Testis (tissue), 2 donors: ENCODE measurements at regions not wholly inside any gene's neighbourhood (a gene's known extent, or its start where the extent isn't known, plus 50 kb on each side); places are given as distances from the start of the nearest gene placed in this dataset.

Experiments
- POLR2A ChIP-seq: fragments of 450-650 bp; IDR thresholded peaks from one replicate; pipeline ENCODE4 v1.6.1; 2017; ENCODE audit warnings: antibody characterized with exemption, mild to moderate bottlenecking, moderate library complexity
- TF ChIP-seq, protein P1 (sequence below), 3 experiments: fragments of 450-650 bp in 2 of 3; fragments of 200-600 bp in 1 of 3; sonication (generic) in 1 of 3; IDR thresholded peaks; one replicate each; pipeline ENCODE4 v1.5.1; 2016 to 2019; ENCODE audit warnings: antibody characterized with exemption in 3 of 3, mild to moderate bottlenecking in 2 of 3, moderate library complexity in 1 of 3

DNA sequence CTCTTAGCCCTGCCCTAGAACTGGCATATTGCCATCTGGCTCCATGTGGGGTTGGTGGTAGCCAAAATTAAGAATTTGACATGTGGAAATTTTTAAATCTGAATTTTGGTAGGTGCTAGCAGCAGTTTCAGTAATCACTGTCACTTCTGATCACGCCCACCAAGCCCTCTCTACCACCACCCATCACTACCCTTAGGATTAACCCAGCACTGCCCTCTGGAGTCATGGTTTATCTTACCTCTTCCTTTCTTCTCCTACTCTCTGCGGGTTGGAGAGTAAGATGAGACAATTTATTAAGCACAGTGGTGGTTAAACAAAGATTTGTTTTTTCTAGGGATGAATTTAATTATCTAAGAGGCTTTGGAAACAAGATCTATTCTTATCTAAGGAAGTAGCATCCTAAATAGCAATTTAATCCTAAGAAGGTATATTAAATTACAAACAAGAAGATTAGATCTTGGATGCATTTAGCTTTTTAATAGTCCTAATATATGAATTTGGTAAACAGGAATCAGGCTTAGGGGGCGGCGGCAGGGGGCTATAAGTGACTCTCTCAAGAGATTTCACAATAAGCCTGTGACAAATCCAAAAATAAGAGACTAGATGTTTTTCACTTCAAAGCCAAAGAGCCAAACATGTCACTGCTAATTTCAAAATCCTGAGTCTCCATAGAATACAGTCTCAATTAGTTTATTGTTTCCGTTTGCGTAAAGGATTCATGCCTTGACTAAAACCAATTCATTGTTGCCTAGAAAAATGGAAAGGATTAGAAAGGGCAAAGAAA is 498.4 kb upstream of the UBE2E2 start:
- TF ChIP-seq, protein P1, sequence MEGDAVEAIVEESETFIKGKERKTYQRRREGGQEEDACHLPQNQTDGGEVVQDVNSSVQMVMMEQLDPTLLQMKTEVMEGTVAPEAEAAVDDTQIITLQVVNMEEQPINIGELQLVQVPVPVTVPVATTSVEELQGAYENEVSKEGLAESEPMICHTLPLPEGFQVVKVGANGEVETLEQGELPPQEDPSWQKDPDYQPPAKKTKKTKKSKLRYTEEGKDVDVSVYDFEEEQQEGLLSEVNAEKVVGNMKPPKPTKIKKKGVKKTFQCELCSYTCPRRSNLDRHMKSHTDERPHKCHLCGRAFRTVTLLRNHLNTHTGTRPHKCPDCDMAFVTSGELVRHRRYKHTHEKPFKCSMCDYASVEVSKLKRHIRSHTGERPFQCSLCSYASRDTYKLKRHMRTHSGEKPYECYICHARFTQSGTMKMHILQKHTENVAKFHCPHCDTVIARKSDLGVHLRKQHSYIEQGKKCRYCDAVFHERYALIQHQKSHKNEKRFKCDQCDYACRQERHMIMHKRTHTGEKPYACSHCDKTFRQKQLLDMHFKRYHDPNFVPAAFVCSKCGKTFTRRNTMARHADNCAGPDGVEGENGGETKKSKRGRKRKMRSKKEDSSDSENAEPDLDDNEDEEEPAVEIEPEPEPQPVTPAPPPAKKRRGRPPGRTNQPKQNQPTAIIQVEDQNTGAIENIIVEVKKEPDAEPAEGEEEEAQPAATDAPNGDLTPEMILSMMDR (IDR thresholded peaks at IDR 0.05): no peak
- no peak for TF ChIP-seq POLR2A
